ENCODE measurements at regions not wholly inside any gene's neighbourhood (a gene's known extent, or its start where the extent isn't known, plus 50 kb on each side); places are given as distances from the start of the nearest gene placed in this dataset.

DNA sequence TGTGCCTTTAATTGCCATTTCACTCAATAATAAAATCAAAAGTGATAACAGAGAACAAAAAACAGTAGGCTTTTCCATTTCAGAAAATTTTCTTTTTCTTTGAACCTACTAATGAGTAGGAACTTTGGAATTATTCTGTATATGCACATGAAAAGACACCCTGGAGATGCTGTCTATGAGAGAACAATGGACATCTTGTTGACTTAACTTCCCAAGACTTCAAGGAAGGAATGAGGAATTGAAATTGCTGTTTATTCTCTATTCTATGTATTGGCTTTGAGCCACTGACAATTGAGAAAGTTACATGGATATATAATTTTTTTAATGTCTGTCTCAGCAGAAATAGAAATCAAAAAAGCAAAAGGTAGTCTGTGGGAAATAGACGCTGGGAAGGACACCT lies 98.6 kb upstream of the PCSK2 start:
- intact Hi-C loops (cut with DNase I): no loop called here
- Histone ChIP-seq H3K27ac (no peak overlapping the region), H3K9me3 (no peaks in the 10 kb centered on the region), H3K27me3 (no peaks in the 10 kb centered on the region), H3K36me3 (no peaks in the 10 kb centered on the region), H3K4me3 (no peak overlapping the region), H3K4me1 (no peaks in the 10 kb centered on the region)
- TF ChIP-seq, protein P1, sequence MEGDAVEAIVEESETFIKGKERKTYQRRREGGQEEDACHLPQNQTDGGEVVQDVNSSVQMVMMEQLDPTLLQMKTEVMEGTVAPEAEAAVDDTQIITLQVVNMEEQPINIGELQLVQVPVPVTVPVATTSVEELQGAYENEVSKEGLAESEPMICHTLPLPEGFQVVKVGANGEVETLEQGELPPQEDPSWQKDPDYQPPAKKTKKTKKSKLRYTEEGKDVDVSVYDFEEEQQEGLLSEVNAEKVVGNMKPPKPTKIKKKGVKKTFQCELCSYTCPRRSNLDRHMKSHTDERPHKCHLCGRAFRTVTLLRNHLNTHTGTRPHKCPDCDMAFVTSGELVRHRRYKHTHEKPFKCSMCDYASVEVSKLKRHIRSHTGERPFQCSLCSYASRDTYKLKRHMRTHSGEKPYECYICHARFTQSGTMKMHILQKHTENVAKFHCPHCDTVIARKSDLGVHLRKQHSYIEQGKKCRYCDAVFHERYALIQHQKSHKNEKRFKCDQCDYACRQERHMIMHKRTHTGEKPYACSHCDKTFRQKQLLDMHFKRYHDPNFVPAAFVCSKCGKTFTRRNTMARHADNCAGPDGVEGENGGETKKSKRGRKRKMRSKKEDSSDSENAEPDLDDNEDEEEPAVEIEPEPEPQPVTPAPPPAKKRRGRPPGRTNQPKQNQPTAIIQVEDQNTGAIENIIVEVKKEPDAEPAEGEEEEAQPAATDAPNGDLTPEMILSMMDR (IDR thresholded peaks at IDR 0.05): no peak
- TF ChIP-seq POLR2AphosphoS5 (IDR thresholded peaks at IDR 0.05) (no peak), EP300 (IDR thresholded peaks at IDR 0.05) (no peak), POLR2A (IDR thresholded peaks at IDR 0.05) (no peak)
- no peak for DNase-seq
- WGBS, 2 donors: 42 to 91% methylated on average over 1 of the region's 1 CpG

DNA sequence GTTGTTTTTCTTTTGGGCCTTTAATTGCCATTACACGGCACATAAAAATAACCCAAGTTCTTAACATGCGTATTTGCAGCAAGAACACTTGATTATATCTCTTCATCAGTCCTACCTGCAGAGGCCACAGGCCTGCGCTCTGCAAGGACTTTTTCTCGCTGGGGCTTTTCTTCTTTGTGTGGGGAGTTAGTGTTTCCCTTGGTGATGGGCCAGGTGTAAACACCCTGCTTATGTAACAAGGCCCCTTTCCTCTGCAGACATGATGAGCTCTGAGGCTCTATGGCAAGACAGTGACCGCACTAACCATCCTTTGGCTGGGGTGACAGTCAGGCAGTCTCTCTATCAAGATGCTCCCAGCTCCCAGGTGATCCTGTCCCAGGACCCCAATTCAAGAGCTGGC lies 97.8 kb upstream of the PCSK2 start:
- 79 to 84% methylated on average over 5 of the region's 5 CpGs for WGBS, 2 donors
- no peak for DNase-seq
- H3K27ac ChIP-seq: no peak overlapping the region
- no peak overlapping the region for H3K4me3 ChIP-seq
- H3K9me3 ChIP-seq: no peaks in the 10 kb centered on the region
- intact Hi-C loops (cut with DNase I): no loop called here
- H3K27me3 ChIP-seq: no peaks in the 10 kb centered on the region
- no peaks in the 10 kb centered on the region for H3K4me1 ChIP-seq
- no peaks in the 10 kb centered on the region for H3K36me3 ChIP-seq
- no peak for TF ChIP-seq EP300 (IDR thresholded peaks at IDR 0.05)
- TF ChIP-seq, protein P1 (IDR thresholded peaks at IDR 0.05): no peak
- TF ChIP-seq POLR2AphosphoS5 (IDR thresholded peaks at IDR 0.05): no peak
- no peak for TF ChIP-seq POLR2A (IDR thresholded peaks at IDR 0.05)

DNA sequence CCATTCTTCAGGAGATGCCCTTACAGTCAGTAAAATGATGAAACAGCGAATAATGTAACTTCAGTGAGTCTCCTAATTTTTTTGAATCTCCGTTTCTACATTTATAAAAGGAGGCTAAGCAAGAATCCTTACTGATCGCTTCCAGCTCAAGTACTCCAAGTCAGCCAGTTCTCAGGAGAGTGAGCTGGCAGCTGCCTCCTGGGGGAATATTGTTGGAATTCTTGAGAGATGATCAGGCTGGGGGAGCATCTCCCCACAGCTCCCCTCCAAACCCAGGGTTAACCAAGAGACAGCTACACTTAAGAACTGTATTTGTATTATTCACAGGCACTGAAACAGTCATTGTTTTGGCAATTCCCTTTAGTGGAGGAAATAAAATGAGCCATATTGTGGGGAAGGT lies 89.1 kb upstream of the PCSK2 start:
- Histone ChIP-seq H3K4me3 (no peak overlapping the region), H3K4me1 (no peaks in the 10 kb centered on the region), H3K9me3 (peaks cover 0 to 2% (median 0%) of the 10 kb centered on the region in 4 donors), H3K36me3 (no peaks in the 10 kb centered on the region), H3K27ac (no peak overlapping the region), H3K27me3 (no peaks in the 10 kb centered on the region)
- WGBS, 2 donors: 94% methylated on average over 3 of the region's 3 CpGs
- DNase-seq: no peak
- TF ChIP-seq POLR2AphosphoS5 (IDR thresholded peaks at IDR 0.05) (no peak), POLR2A (IDR thresholded peaks at IDR 0.05) (no peak), EP300 (IDR thresholded peaks at IDR 0.05) (no peak)
- TF ChIP-seq, protein P1 (IDR thresholded peaks at IDR 0.05): no peak
- intact Hi-C loops (cut with DNase I): no loop called here

DNA sequence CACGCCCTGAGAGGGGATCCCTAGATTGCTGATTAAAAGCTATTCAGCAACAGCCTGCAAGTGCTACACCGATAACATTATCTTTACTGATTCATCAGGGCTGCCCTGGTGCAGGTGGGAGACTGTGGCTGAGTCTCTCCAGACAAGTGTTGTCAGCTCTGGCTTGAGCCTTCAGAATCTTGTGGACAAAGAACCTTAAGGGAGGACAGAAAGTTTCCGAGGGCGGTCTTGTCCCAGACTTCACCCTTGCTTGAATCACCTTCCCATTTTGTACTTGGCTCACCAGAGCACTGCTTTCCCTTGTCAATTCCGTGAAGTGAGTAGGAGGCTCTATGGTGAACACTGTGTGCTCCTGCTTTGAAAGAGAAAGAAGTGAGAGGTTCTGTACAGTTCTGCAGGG lies 88.6 kb upstream of the PCSK2 start:
- Histone ChIP-seq H3K36me3 (no peaks in the 10 kb centered on the region), H3K9me3 (peaks cover 0 to 2% (median 0%) of the 10 kb centered on the region in 4 donors), H3K4me3 (no peak overlapping the region), H3K27ac (no peak overlapping the region), H3K27me3 (no peaks in the 10 kb centered on the region), H3K4me1 (no peaks in the 10 kb centered on the region)
- 92 to 94% methylated on average over 5 of the region's 5 CpGs for WGBS, 2 donors
- no peak for DNase-seq
- intact Hi-C loops (cut with DNase I): no loop called here
- TF ChIP-seq POLR2AphosphoS5 (IDR thresholded peaks at IDR 0.05) (no peak), EP300 (IDR thresholded peaks at IDR 0.05) (no peak), POLR2A (IDR thresholded peaks at IDR 0.05) (no peak)
- TF ChIP-seq, protein P1 (IDR thresholded peaks at IDR 0.05): no peak

DNA sequence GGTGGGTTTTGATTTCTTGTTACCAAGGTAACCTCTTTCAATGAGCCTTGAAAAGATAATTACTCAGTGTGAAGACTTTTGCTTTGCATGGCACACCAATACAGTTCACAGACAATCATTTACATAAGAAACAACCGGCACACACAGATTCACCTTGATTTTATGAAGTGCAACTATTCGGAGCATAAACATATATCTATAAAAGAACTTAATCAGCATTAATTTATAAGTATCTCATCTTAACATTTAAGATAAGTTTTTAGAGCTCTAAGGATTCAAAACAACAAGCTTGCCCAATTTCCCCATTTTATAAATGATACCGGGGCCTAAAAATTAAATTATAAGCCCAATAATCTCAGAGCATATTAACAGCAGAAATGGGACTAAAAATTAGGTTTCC lies 85.9 kb upstream of the PCSK2 start:
- TF ChIP-seq EP300 (IDR thresholded peaks at IDR 0.05) (no peak), POLR2A (IDR thresholded peaks at IDR 0.05) (no peak), POLR2AphosphoS5 (IDR thresholded peaks at IDR 0.05) (no peak)
- TF ChIP-seq, protein P1 (IDR thresholded peaks at IDR 0.05): no peak
- Histone ChIP-seq H3K4me3 (no peak overlapping the region), H3K9me3 (peaks cover 0 to 2% (median 0%) of the 10 kb centered on the region in 4 donors), H3K27ac (no peak overlapping the region), H3K36me3 (no peaks in the 10 kb centered on the region), H3K4me1 (no peaks in the 10 kb centered on the region), H3K27me3 (no peaks in the 10 kb centered on the region)
- 90 to 92% methylated on average over 3 of the region's 3 CpGs for WGBS, 2 donors
- no peak for DNase-seq
- intact Hi-C loops (cut with DNase I): no loop called here
